Endothelial cell of umbilical vein (primary cell): ENCODE measurements at regions not wholly inside any gene's neighbourhood (a gene's known extent, or its start where the extent isn't known, plus 50 kb on each side); places are given as distances from the start of the nearest gene placed in this dataset.

Source experiments
- BruUV-seq: library from RNA; stranded (reverse); fragments of 400-500 nt; replicated peaks from 2 replicates; lab custom pipeline; 2021; lab: Mats Ljungman, UMichigan
- CTCF ChIA-PET: fragments of 300-600, 350-600 bp; sonication (Branson Sonifier 250); formaldehyde crosslinking; loops from one replicate; lab custom pipeline; 2021; ENCODE audit warnings: antibody characterized with exemption, inconsistent platforms; lab: Charles Lee
- POLR2A ChIA-PET: fragments of 300-600, 350-600 bp; sonication (Branson Sonifier 250); formaldehyde crosslinking; loops from one replicate; lab custom pipeline; 2021; ENCODE audit warnings: antibody characterized with exemption, inconsistent platforms; lab: Charles Lee
- DNase-seq: peaks from one replicate; pipeline ENCODE4 v3.0.0-alpha.2; 2011; ENCODE audit warnings: low read depth, low spot score
- FAIRE-seq: peaks from 2 replicates; lab custom pipeline; 2011; peaks lifted over from hg19 to GRCh38; lab: Jason Lieb, UNC
- H2AFZ ChIP-seq: 2 replicates; pipeline ENCODE4 v1.6.0; 2012; ENCODE audit warnings: low read depth, low read length, control low read depth, inconsistent platforms
- H3K27ac ChIP-seq: 2 replicates; pipeline ENCODE4 v1.5.1; 2011; ENCODE audit warnings: low read depth, mild to moderate bottlenecking, control low read depth, low read length, moderate library complexity; ENCODE audit not compliant: insufficient read depth
- H3K27me3 ChIP-seq, 2 experiments: 2 replicates each; pipeline versions ENCODE4 v1.6.0 to v1.6.1; 2011; ENCODE audit warnings: low read length in 2 of 2, mixed read lengths in 1 of 2; ENCODE audit not compliant: control insufficient read depth in 2 of 2, insufficient read depth in 2 of 2
- H3K36me3 ChIP-seq, 2 experiments: 2 replicates in 1 of 2; 3 replicates in 1 of 2; pipeline ENCODE4 v1.5.1; 2011; ENCODE audit warnings: low read length in 2 of 2, mild to moderate bottlenecking in 1 of 2, moderate library complexity in 1 of 2; ENCODE audit not compliant: control insufficient read depth in 2 of 2, insufficient read depth in 2 of 2; ENCODE audit errors: extremely low read depth in 1 of 2
- H3K4me1 ChIP-seq: 3 replicates; pipeline ENCODE4 v1.5.1; 2011; ENCODE audit warnings: mild to moderate bottlenecking, low read length; ENCODE audit not compliant: control insufficient read depth, insufficient read depth; ENCODE audit errors: extremely low read depth
- H3K4me2 ChIP-seq: 2 replicates; pipeline ENCODE4 v1.6.1; 2011; ENCODE audit warnings: low read length, control low read depth, mixed read lengths; ENCODE audit not compliant: insufficient read depth
- H3K4me3 ChIP-seq, 3 experiments: fragments of 200-600 bp in 1 of 3; sonication (generic), shearing (Covaris generic) in 1 of 3; replicated peaks in 1 of 3; 2 replicates each; pipeline ENCODE4 v1.5.1; 2011 to 2016; ENCODE audit warnings: control low read depth in 3 of 3, low read length in 3 of 3, mild to moderate bottlenecking in 2 of 3, inconsistent platforms in 1 of 3, low read depth in 1 of 3, moderate library complexity in 1 of 3; ENCODE audit not compliant: insufficient read depth in 1 of 3
- H3K79me2 ChIP-seq: 2 replicates; pipeline ENCODE4 v1.6.0; 2012; ENCODE audit warnings: low read length, inconsistent platforms; ENCODE audit not compliant: control insufficient read depth, insufficient read depth
- H3K9ac ChIP-seq: replicated peaks from 2 replicates; pipeline ENCODE3; 2011; ENCODE audit warnings: low read length, control low read depth; ENCODE audit not compliant: insufficient read depth; ENCODE audit errors: extremely low read depth
- H3K9me1 ChIP-seq: replicated peaks from 3 replicates; pipeline ENCODE4 v1.6.0; 2011; ENCODE audit warnings: mild to moderate bottlenecking, low read length; ENCODE audit not compliant: control insufficient read depth, insufficient read depth; ENCODE audit errors: extremely low read depth
- H3K9me3 ChIP-seq: replicated peaks from 2 replicates; pipeline ENCODE4 v1.5.1; 2012; ENCODE audit warnings: low read length, inconsistent platforms; ENCODE audit not compliant: control insufficient read depth, insufficient read depth
- H4K20me1 ChIP-seq: replicated peaks from 2 replicates; pipeline ENCODE3; 2011; ENCODE audit warnings: mild to moderate bottlenecking, low read length; ENCODE audit not compliant: control insufficient read depth, insufficient read depth; ENCODE audit errors: extremely low read depth
- CTCF ChIP-seq, 2 donors: IDR thresholded peaks; 1 replicate in 1 of 2; 2 replicates in 1 of 2; pipeline ENCODE4 v1.5.1; 2011; ENCODE audit warnings: low read length in 2 of 2, mild to moderate bottlenecking in 2 of 2, moderate library complexity in 2 of 2, control low read depth in 1 of 2, inconsistent platforms in 1 of 2, low read depth in 1 of 2; ENCODE audit not compliant: insufficient read depth in 1 of 2; ENCODE audit errors: extremely low read depth in 1 of 2
- EZH2 ChIP-seq: IDR thresholded peaks from 2 replicates; pipeline ENCODE4 v1.6.1; 2012; ENCODE audit warnings: borderline replicate concordance, low read depth, mild to moderate bottlenecking, moderate library complexity, low read length, inconsistent platforms; ENCODE audit not compliant: severe bottlenecking
- FOS ChIP-seq: IDR thresholded peaks from 2 replicates; pipeline ENCODE4 v1.6.1; 2011; ENCODE audit warnings: mild to moderate bottlenecking, low read length, moderate library complexity, borderline replicate concordance; ENCODE audit not compliant: insufficient read depth
- GATA2 ChIP-seq: IDR thresholded peaks from 2 replicates; pipeline ENCODE4 v1.7.0; 2011; ENCODE audit warnings: low read depth, mild to moderate bottlenecking, moderate library complexity, mixed read lengths, low read length; ENCODE audit not compliant: insufficient read length, insufficient read depth
- JUN ChIP-seq: IDR thresholded peaks from 2 replicates; pipeline ENCODE4 v1.6.1; 2011; ENCODE audit warnings: borderline replicate concordance, low read depth; ENCODE audit not compliant: insufficient read length, insufficient read depth
- MAX ChIP-seq: IDR thresholded peaks from 2 replicates; pipeline ENCODE4 v1.6.1; 2011; ENCODE audit not compliant: insufficient read depth, insufficient read length
- MYC ChIP-seq: IDR thresholded peaks from one replicate; pipeline ENCODE4 v1.6.1; 2011; ENCODE audit warnings: mild to moderate bottlenecking, low read depth, low read length
- POLR2A ChIP-seq: IDR thresholded peaks from 2 replicates; pipeline ENCODE4 v1.6.1; 2012; ENCODE audit warnings: low read depth, mild to moderate bottlenecking, control low read depth, low read length
- POLR2AphosphoS5 ChIP-seq: IDR thresholded peaks from 2 replicates; pipeline ENCODE4 v1.6.1; 2012; ENCODE audit warnings: low read depth, mild to moderate bottlenecking, control low read depth, low read length, moderate library complexity; ENCODE audit not compliant: insufficient read depth
- dilution Hi-C: fragments of 300-500 bp; cut with MboI; formaldehyde crosslinking; loops from one replicate; pipeline ENCODE4 v1.15.0; 2019; ENCODE audit warnings: low sequenced_read_pairs; ENCODE audit not compliant: extremely low pct_ligation_motif_present
- intact Hi-C: fragments of 100-400 bp; cut with micrococcal nuclease; formaldehyde crosslinking; loops from one replicate; pipeline ENCODE4 v1.10.0; 2022

DNA sequence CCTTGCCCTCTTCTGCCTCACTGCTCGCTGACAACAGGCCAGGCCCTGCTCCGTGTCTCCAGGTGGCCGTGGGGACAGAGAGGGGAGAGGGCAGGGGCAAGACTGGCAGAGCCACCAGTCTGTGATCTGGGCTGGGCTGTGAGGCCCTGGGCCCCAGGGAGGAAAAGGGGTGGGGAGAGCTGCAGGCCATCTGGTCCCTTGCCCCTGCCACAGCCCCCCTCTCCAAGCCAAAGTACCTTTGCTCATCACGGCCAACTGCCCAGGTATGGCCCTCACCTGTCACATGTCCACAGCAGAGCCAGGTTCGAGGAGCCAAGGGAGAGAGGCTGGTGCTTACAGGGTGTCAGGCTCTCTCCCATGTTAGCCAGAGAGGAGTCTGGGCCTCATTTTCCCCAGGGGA is 91.4 kb upstream of the LHX1 start:
- DNase-seq (no peak), FAIRE-seq (no peak)
- H3K27ac ChIP-seq = no peak overlapping the region
- no peak overlapping the region for H3K4me2 ChIP-seq
- H4K20me1 ChIP-seq = no peaks in the 10 kb centered on the region
- H3K9me3 ChIP-seq = no peaks in the 10 kb centered on the region
- H3K9me1 ChIP-seq = no peaks in the 10 kb centered on the region
- H3K27me3 ChIP-seq = no peaks in the 10 kb centered on the region
- H3K9ac ChIP-seq = no peak overlapping the region
- no peaks in the 10 kb centered on the region for H3K79me2 ChIP-seq
- POLR2A ChIA-PET = no interaction called here
- intact Hi-C loops = no loop called here
- BruUV-seq = no TSS peak
- no peaks in the 10 kb centered on the region for H3K36me3 ChIP-seq
- CTCF ChIA-PET = interaction anchor here (1.5 kb wide), 1 partner anchor 9 kb away, joined by 4 read pairs; no protein-coding TSS in a partner anchor
- dilution Hi-C loops = no loop called here
- H2AFZ ChIP-seq = no peak overlapping the region
- H3K4me1 ChIP-seq = peaks cover 38% of the 10 kb centered on the region
- no peak overlapping the region for H3K4me3 ChIP-seq
- TF ChIP-seq POLR2A = no peak
- no peak for TF ChIP-seq EZH2
- TF ChIP-seq JUN = no peak

- Histone ChIP-seq H3K4me3 (no peak overlapping the region), H3K27me3 (no peaks in the 10 kb centered on the region), H3K9me3 (no peaks in the 10 kb centered on the region), H3K4me1 (peaks cover 45% of the 10 kb centered on the region), H3K79me2 (no peaks in the 10 kb centered on the region), H3K9me1 (no peaks in the 10 kb centered on the region), H3K36me3 (no peaks in the 10 kb centered on the region), H3K4me2 (no peak overlapping the region), H3K27ac (no peak overlapping the region), H4K20me1 (no peaks in the 10 kb centered on the region), H3K9ac (no peak overlapping the region), H2AFZ (no peak overlapping the region)
- dilution Hi-C loops (no loop called here), intact Hi-C loops (no loop called here)
- no TSS peak for BruUV-seq
- DNase-seq = no peak
- FAIRE-seq = no peak
- no peak for TF ChIP-seq MAX
- TF ChIP-seq FOS = no peak
- TF ChIP-seq JUN = no peak
- TF ChIP-seq MYC = no peak
- no peak for TF ChIP-seq POLR2AphosphoS5
- no peak for TF ChIP-seq POLR2A
- TF ChIP-seq GATA2 = no peak
- TF ChIP-seq CTCF (IDR thresholded peaks at IDR 0.05; ENCODE audit: extremely low read depth in 1 of 2, insufficient read depth in 1 of 2, low read depth in 1 of 2, low read length in 2 of 2) = no peak
- TF ChIP-seq EZH2 = no peak
- ChIA-PET POLR2A (no interaction called here), CTCF (no interaction called here)
Measured at GRCh38 chr17:36846410-36847292, 90.6 kb upstream of the LHX1 start.
